ENCODE measurements at regions not wholly inside any gene's neighbourhood (a gene's known extent, or its start where the extent isn't known, plus 50 kb on each side); places are given as distances from the start of the nearest gene placed in this dataset.

DNA sequence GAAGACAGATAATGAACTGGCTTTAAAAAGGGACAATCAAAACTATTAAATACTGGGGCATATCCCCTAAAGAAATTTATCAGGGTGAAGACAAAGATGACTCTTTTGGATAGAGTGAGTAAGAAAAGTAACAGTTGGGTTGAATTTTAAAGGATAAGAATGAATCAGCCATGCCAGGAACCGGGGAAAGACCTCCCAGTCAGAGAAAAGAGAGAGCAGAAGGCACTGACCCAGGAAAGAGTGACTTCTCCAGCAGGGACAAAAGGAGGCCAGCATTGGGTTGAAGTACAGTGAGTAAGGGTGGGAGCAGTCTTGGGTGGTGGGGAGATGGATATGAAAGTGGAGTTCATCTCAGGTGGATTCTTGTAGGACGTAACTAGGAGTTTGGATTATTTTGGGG, 516.9 kb upstream of the JAG1 start:
- DNase-seq, result no peak

DNA sequence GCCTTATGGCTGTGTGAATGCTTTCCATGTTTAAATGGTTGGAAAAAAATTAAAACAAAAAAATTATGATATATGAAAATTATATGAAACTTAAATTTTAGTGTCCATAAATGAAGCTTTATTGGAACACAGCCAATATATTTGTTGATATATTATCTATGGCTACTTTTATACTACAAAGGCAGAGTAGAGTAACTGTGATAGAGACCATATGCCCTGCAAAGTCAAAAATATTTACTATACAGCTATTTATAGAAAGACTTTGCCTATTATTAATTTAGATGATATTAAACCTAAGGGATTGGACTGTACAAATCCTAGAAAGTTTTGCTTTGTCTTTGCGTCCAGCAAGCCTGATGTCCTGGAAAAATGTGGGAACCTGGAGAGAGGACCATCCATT, 518.3 kb upstream of the JAG1 start:
- DNase-seq, result no peak

DNA sequence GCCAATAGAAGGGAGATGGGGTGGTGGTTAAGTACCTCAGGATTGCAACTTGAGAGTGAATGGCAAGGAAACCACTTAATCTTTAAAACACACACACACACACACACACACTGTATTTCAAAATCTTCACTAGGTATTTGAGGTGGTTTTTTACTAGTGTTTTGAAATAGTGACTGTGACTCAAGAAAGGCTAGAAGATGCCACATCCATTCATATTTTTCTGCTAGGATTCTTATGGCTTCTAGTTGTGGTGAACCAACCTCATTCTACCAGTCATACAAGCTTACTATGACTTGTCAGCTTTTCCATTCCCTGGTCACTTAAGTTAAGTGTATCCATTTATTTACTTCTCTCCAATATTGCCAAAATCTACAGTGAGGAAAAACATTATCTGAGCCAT, 519.4 kb upstream of the JAG1 start:
- DNase-seq, result no peak

GRCh38 chr20:11195169-11195568, 521.4 kb upstream of the JAG1 start:
- DNase-seq, result no peak

- DNase-seq, result no peak
These were observed 522.2 kb upstream of the JAG1 start for GRCh38 chr20:11195899-11196558.

- no peak for DNase-seq
These were observed 524.1 kb upstream of the JAG1 start for GRCh38 chr20:11197851-11198250.

DNA sequence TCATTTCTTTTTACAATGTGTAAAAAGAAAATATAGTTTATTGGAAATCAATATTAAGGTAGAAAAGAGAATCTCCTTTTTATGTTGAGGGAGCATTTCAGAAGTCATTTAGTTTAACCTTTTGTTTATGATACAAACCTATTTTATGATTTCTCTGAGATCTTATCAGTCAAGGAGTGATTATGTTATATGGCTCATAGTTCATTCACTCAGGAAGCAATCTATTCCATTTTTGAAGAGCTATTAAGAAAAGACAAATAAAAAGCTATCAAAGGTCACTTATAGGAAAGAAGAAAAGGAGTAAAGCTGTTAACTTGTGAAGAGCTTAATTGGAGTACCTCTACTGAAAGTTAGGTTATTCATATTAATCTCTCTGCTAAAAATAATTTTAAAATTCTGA, 526.6 kb upstream of the JAG1 start:
- no peak for DNase-seq

GRCh38 chr20:11204926-11205768, 531.3 kb upstream of the JAG1 start:
- DNase-seq, result peak; percentile 70

DNA sequence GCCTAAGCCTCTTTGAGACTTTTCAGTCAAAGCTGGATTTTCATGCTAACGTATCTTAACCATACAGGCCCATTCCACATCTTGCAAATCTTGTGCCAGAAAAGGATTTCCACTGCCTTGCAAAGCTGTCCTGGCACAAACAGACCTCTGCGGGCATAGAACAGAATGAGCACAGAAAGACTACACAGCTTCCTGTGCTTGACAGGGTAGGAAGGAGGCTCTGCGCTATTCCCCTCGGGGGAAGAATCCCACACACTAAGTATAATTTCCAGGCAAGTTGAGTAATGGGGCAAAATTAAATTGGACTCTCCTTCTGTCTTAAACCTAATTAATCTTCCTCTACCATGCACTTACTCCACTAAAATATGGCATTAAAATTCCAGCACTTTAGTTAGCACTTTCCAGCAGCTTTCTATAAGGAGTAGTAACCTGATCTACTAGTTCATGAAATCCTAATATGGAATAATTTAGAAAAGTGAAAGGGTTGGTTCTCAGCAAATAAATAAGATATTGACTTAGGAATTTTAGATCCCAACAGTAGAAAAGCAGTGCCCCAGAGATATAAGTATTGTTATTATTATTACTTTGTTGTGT, 532.1 kb upstream of the JAG1 start:
- DNase-seq, result no peak

DNA sequence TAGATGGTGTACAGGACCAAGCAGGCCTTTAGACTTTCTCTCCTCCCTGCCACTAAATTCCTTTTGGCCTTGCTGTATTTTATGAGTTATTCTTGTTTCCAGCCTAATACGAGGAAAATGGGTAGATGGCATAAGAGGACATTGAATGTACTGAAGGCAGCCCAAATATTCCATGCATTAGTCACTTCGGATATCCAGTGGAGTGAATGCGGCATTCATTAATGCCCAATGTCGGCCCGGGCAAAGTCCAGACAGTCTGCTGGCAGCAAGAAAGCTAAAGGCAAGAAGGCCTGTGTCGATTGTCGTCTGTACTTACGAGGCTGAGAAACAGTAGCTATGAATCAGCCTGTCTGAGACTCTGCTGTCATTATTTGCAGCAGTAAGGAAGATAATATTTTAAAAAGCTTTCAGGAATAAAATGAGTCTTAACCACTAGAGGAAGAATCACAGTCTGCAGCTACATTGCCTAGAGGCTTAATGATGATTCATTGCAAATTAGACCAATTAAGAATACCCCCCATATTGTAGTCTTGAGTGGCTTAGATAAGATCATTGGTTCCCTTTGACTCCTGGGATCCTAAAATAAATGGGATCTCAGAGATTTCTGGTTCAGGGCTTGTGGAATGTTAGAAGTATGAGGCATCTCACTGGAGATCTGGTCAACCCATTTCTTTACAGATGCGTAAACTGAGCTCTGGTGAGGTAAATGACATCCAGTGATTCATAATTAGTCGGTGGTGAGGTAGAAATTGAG, 534.1 kb upstream of the JAG1 start:
- no peak for DNase-seq

GRCh38 chr20:11210611-11211010, 536.8 kb upstream of the JAG1 start:
- DNase-seq, result no peak

- DNase-seq, result no peak
These were observed 538.5 kb upstream of the JAG1 start for GRCh38 chr20:11212272-11212671.

- no peak for DNase-seq
These were observed 539.1 kb upstream of the JAG1 start for GRCh38 chr20:11212902-11213301.

GRCh38 chr20:11214256-11214840, 540.5 kb upstream of the JAG1 start:
- DNase-seq, result no peak

DNA sequence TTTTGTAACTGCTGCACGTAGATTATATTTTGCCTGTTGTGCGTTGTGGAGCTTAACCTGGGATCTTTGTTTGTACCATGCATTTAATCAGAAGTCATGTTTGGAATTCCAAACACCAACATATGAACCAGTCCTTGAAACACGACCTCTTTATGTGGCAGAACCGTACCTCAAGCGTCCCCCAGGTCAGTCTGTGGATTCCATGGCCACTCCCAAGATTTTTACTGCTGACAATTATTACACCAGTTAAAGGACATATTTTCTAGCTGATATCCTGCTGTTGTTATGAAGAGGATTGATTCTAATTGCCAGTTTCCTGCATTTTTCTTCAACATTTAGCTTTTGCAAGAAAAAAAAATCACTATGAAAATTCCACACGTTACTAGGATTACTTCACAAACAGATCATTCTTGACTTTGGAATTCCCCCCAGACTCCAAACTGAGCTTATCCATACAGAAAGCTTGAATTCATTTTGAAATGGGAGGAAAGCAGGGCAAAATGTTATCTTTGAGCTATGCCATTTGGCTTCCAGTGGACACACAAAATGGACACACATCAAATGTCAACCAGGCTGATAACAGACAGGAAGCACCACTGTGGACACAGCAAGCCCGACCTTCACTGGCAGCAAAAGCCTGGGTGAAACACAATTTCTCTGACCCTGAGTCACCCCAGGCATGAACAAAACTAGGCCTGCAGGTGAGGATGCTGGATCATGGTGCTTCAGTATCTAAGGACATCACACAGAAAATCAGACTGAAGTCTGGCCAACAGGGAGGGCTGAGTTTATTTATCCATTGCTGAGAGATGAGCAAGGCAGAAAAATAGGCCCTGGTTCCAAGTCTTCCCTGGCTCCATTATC, 542.9 kb upstream of the JAG1 start:
- DNase-seq, result no peak

DNA sequence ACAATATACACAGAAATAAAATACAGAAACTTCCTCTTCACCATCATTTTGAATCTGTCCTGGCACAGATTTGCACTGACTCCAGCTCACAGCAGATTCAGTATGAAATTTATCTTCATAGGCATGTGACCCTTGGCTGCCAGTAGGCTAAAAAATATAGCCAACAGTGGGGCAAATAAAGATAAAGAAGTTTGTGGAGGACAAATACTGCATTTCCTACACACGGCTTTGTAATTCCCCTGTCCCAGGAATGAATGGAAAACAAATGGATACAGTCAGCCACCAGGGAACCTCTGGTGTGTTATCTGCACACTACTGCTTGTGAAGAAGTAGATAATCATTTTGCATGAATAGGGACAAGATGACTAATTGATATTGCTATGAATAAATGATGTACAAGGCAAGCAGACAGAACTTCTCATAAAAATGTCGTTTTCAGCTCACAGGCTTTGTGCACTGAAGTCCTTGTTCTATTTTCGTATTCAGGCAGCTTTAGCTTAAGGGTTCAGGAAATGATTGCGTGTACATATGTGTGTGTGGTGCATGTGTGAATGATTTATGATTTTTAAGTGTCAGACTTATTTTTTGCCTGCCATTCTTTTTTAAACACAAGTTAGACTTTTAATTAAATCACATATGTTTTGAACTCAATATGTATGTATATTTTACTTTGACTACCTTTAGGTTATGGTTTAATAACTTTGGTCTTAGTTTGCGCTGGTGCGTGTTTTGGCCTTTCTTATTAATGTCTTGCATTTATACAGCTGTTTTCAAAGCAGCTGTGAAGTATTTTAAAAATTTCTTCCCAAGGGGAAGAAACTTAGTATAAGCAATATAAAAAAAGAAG, 543.8 kb upstream of the JAG1 start:
- DNase-seq, result peak; percentile 17

GRCh38 chr20:11218173-11218680, 544.4 kb upstream of the JAG1 start:
- no peak for DNase-seq

DNA sequence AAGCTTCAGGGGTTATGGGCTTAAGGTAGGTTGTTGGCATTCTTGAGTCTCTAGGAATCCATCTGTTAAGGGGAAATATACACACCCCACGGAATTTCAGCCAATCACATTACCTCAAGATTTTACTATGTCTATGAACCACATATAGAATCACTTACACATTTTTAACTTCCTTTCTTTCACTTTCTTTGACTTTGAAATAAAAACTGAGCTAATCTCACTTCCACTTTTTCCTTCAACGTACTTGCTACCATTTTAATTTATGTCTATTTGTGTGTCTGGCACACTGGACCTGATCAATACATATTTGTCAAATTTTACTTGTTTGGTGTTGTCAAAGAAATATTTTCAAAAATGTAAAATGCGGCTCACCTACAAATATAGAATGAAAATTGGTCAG, 545.4 kb upstream of the JAG1 start:
- DNase-seq, result no peak

- no peak for DNase-seq
These were observed 547.2 kb upstream of the JAG1 start for GRCh38 chr20:11221046-11221445.

DNA sequence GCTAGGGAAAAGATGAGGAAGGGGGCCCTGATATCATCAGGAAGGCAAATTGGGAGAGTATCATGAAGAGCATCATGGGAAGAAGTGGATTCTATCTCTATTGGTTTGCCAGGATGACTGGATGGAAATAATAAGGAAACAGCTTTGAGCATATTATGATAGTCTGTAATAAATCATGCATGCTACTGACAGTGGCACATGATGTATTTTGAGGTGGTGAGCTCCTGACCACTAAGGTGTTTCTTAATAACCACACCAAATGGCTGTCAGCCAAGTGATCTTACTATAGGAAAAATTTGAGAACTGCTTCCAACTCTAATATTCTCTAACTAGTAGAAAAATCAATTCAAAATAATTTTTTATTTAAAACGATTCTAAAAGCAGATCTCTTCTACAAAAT, 548.4 kb upstream of the JAG1 start:
- DNase-seq, result no peak

DNA sequence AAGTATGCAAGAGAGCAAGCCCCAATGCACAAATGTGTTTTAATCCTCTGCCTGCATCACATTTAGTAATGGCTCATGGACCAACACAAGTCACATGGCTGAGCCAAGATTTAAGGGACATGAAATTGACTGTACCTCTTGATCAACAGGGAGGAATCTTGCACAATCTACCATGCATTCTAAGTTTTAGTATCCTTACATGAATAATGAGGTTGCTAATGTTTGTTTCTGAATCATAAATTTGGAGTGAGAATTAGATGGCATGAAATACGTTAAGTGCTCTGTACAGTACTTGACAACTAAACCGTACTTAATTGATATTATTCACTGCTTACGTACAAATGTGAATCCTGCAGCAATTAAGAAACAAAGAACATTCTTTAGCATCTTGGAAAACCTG, 553.8 kb upstream of the JAG1 start:
- no peak for DNase-seq

Data from KG1 (cell line).